ENCODE measurements at regions not wholly inside any gene's neighbourhood (a gene's known extent, or its start where the extent isn't known, plus 50 kb on each side); places are given as distances from the start of the nearest gene placed in this dataset.
"Not testable (repeated sequence)": the region's sequence is repeated elsewhere in the genome, so short reads cannot be mapped to it uniquely, and the experiment has no call there.

DNA sequence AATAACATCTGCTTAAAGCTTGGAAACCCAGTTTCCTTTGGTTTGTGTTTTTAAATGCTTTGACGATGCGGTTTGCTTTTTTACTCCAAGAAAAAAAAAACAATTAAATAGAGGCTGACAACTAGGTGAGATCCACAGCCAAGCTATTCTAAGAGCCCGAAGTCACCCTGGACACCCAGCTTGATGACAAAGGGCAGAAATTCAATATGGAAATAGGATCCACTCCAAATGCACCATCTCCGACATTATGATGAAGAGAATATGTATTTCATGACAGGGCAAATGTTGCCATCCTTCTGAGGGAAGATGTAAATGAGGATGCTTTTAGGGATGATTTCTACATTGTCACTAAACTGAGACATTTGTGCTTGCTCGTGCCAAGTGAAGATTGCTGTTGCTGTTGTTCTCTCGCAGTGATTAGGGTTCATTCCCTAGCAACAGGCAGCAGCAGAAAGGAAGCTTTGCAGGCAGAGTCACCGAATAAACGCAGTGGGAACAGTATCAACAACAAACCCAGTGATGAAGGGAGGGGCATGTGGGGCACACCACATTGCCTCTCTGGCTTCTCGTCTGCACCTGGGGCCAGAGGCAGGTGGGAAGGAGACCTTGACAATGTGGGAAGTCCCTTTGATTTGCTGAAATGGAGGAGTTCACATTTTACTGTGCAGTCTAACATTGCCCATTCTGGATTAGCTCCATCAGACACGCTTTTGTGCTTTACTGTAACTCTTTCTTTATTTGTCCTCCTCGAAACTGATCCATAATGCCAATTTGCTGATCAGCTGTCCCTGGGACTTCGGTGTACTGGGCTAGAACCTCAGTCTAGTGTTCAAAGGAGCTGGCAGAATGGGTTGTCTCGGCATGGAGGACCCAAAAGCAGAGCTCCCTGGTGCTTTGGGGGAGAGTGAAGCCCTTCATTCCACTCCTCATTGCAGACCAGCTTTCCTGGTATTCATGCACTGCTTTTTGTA is 240.2 kb upstream of the PLGLB2 start:
- DNase-seq (ENCODE audit: low read depth), result not testable (repeated sequence)

- DNase-seq (ENCODE audit: low read depth), result not testable (repeated sequence)
Measured at GRCh38 chr2:87511195-87511778, 236.6 kb upstream of the PLGLB2 start.

- not testable (repeated sequence) for DNase-seq (ENCODE audit: low read depth)
Measured at GRCh38 chr2:87512864-87513530, 234.9 kb upstream of the PLGLB2 start.

DNA sequence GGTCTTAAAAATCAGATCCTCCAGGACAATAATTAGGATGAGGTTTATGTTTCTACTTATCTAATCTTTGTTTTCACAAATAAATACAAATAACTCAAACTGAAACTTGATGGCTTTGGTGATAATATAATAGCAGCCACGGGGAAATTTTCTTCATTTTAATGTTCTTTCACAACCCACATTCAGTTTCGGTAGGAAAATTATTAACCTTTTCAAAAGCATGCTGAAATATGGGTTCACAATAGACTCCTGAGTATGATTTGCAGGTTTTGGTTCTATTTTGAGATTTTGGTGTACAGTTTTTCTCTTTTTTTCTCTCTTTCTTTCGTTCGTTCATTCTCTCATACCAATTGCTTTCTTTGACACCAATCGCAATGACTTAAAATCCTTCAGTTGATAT is 233.9 kb upstream of the PLGLB2 start:
- not testable (repeated sequence) for DNase-seq (ENCODE audit: low read depth)

DNA sequence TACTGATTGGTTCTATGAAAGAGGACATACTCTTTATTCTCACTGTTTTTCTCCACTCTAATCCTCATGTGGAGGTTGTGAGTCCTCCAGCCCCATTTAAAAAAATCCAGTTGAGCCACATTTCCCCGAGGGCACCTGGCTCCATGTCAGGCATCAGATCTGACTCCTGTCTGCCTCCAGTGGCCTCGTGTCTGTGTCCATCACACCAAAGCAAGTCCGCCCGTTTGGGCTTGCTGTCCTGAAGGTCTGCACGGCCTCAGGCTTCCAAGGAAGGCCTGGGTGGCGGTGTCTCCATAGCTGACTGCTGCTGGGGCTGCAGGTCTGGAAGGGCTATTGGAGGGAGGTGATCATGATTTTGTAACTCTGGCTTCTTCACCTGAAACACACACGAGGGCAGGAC is 233.4 kb upstream of the PLGLB2 start:
- not testable (repeated sequence) for DNase-seq (ENCODE audit: low read depth)

DNA sequence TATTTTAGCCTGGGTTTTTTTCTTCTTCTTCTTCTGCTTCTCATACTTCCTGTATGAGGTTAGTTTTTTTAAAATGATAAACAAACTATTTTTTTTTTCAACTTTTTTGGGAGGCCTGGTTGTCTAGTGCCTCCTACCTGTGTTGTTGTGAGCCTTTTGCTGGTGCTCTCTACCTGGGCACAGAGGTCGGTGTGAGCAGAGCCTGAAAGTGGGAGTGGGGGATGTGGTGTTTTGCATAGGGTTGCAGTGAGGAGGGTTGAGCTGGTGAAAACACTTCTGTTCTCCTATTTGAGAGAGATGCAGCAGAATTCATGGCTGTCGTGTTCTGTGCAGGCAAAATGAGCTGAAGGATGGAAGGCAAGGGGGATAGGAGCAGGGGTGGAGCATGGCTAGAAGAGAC is 232.7 kb upstream of the PLGLB2 start:
- DNase-seq (ENCODE audit: low read depth), result not testable (repeated sequence)

- not testable (repeated sequence) for DNase-seq (ENCODE audit: low read depth)
Measured at GRCh38 chr2:87515875-87516274, 232.0 kb upstream of the PLGLB2 start.

GRCh38 chr2:87516369-87516967 is 231.4 kb upstream of the PLGLB2 start:
- not testable (repeated sequence) for DNase-seq (ENCODE audit: low read depth)

DNA sequence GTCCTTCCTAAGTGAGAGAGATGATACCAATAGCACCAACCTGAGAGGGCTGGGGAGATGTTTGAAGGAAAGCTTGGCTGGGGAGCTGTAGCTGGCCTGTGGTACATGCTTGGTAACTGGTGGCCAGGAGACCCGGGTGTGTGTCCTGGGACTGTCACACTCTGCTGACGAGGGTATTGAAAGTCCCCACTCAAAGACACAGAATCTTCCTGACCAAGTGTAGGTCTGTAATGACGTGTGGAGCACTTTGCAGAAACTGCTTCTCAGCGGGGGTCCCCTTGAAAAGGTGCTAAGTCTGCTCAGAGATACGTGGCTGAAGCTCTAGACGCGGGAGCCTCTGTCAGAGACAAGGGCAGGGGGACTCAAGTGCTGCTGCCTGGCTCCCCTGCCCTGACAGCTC is 230.4 kb upstream of the PLGLB2 start:
- not testable (repeated sequence) for DNase-seq (ENCODE audit: low read depth)

DNA sequence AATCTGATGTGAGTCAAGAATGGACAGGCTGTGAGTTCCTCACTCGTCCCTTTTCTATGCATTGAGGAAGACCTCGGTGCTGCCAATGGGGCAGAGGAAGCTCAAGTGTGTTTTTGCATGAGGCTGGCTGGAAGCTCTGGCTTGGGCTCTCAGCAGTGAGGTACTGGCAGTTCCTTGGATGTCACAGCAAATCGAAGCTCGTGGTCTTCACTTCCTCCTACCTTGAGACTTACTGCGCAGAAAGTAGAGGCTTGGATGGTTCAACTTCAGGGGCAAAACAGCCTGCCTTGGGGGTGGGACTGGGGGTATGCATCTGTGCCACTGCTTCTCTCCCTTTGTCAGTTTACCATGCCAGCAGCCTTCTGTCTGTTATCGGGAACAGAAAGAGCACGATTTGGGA is 229.8 kb upstream of the PLGLB2 start:
- not testable (repeated sequence) for DNase-seq (ENCODE audit: low read depth)

GRCh38 chr2:87518547-87518946 is 229.3 kb upstream of the PLGLB2 start:
- DNase-seq (ENCODE audit: low read depth), result not testable (repeated sequence)

DNA sequence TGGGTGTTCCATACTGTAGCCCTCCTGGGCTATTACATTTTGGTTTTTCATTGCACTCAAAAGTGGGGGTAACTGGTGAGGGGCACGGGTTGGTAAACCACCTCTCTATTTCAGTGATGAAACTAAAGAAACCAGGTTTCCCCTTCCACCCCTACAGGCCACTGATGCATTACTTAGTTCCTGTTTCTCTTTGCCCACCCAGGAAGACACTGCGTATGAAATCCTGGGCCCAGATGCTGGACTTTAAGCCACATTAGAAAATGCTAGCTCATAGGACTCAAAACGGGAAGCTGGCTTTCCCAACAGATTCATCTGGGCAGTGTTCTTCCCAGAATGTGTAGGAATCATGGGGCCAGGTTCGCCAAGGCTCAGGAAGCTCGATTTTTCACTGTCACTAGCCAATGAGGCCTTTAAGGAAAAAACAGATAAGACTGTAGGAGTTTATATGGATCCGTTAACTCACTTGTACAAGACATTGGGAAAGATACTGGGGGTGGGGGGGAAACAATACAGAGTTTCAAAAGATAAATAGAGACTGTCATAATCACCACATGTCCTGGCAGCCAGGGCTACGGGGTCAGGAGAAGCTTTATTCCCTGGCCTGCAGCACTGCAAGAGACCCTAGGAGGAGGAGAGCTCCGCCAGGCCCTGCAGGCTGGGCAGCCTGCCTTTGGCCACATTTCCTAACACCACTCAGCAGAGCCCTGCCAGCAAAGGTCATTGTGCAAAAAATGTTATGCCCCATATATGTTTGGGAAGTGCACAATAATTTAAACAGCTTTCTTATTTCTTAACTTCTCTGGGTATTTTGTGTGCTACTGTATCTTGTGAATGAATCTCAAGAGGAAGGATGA is 228.5 kb upstream of the PLGLB2 start:
- not testable (repeated sequence) for DNase-seq (ENCODE audit: low read depth)

DNA sequence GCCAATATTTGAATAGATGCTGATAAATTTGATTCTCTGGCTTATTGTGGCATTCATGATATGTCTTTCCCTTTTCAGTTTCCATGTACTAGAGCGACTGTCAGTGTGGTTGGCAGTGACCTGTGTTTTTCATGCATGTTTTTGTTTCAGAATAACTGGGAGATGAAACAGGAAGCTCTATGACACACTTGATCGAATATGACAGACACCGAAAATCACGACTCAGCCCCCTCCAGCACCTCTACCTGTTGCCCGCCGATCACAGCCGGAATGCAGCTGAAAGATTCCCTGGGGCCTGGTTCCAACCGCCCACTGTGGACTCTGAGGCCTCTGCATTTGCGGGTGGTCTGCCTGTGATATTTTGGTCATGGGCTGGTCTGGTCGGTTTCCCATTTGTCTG is 226.8 kb upstream of the PLGLB2 start:
- DNase-seq (ENCODE audit: low read depth), result not testable (repeated sequence)

DNA sequence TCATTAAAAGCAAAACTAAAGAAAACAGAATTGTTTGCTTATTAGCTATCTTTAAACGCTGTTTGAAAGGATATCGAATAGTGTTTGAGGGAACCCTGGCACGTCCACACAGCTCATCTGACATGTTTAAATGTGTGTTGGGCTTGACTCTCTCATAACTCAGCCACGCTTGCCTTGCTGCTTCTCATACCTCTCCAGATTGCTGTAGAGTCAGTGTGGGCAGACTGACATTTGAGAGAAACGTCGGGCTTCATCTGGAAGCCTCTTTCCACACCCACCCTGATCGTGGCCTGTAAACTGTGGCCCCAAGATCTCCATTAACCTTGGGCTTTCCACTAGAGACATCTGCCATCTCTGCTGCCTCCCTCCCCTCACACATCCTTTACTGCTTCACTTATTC is 226.4 kb upstream of the PLGLB2 start:
- DNase-seq (ENCODE audit: low read depth), result not testable (repeated sequence)

DNA sequence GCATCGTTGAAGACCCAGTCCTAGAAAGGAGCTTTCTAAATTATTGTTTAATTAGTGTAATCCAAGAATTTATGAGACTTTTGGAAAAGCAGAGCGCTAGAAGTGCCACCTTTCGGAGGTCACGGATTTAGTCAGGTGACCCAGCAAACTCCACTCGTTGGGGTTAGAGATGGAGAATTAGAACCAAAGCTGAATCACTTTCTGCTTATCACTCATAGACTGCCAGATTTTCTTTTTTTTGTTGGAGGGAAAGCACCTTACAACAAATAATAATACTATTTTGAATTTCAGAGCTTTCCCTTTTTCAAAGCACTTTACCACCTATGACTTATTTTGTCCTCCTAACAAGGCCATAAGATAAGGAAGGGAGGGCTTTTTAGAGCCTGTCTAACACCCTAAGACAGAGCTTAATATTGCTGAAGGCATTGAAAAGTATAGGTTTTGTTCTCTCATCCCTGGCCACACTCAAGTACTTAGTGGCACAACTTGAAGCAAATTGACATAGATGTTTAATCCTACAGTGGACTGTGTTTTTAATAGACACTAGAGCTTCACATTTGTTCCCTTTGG is 223.2 kb upstream of the PLGLB2 start:
- not testable (repeated sequence) for DNase-seq (ENCODE audit: low read depth)

- DNase-seq (ENCODE audit: low read depth), result not testable (repeated sequence)
Measured at GRCh38 chr2:87525497-87525991, 222.3 kb upstream of the PLGLB2 start.

- DNase-seq (ENCODE audit: low read depth), result not testable (repeated sequence)
Measured at GRCh38 chr2:87526258-87526657, 221.6 kb upstream of the PLGLB2 start.

DNA sequence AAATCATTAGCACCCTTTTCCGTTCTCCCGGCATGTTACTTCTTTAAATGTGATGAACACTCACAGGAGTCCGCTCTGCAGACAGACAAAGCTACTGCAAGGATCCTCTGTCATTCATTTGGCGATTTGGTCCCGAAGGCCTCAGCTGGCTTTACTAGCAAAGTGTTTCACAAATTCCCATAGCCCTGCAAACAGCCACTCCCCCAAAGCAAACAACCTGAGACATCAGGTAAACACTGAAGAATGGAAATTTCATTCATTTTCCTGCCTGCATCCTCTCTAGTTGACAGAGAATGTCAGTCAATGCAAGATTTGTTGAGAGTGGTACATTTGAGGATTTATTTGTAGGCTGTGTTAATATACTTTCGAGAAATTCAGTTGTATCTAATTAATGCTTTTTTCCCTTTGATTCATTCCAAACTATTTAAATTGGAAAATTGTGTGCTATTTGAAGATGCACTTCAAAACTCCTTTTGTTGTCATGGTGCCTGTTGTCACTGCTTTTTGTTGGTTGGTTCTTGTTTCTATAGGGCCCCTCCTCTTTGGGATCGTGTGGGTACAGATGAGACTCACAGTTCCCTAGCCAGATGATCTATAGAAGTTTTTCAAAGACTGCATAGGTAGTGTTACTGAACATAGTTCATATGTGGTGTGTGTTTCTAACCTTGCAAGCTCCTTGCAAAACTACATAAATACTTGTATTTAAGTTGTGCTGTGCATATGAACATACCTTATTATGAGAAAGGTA is 215.7 kb upstream of the PLGLB2 start:
- not testable (repeated sequence) for DNase-seq (ENCODE audit: low read depth)

All from myocyte (in vitro differentiated cells).